ENCODE measurements at regions not wholly inside any gene's neighbourhood (a gene's known extent, or its start where the extent isn't known, plus 50 kb on each side); places are given as distances from the start of the nearest gene placed in this dataset.

- Histone ChIP-seq H3K27me3 (no peaks in the 10 kb centered on the region), H3K4me1 (replicated peaks in 1 of 2) (peaks cover 0 to 20% of the 10 kb centered on the region in 2 donors), H3K4me3 (no peak overlapping the region), H3K27ac (no peak overlapping the region), H3K36me3 (replicated peaks in 1 of 2) (no peaks in the 10 kb centered on the region), H3K9me3 (replicated peaks in 1 of 3) (no peaks in the 10 kb centered on the region)
- WGBS, 4 donors = 21 to 45% (median 31%) methylated on average over 1 of the region's 1 CpG
- TF ChIP-seq CTCF (IDR thresholded peaks at IDR 0.05) (no peak), POLR2A (IDR thresholded peaks at IDR 0.05) (no peak)
- no peak for DNase-seq
- intact Hi-C loops (cut with DNase I) = no loop called here
Observed at GRCh38 chr1:162966613-162967012, 102.5 kb upstream of the RGS4 start.

GRCh38 chr1:162964901-162965300, 103.9 kb upstream of the CCDC190 start:
- H3K4me3 ChIP-seq = no peak overlapping the region
- TF ChIP-seq CTCF (IDR thresholded peaks at IDR 0.05) (no peak), POLR2A (IDR thresholded peaks at IDR 0.05) (no peak)
- no peaks in the 10 kb centered on the region for H3K27me3 ChIP-seq
- no peak for DNase-seq
- H3K9me3 ChIP-seq (replicated peaks in 1 of 3) = no peaks in the 10 kb centered on the region
- no peak overlapping the region for H3K27ac ChIP-seq
- intact Hi-C loops (cut with DNase I) = no loop called here
- H3K36me3 ChIP-seq (replicated peaks in 1 of 2) = no peaks in the 10 kb centered on the region
- H3K4me1 ChIP-seq (replicated peaks in 1 of 2) = peaks cover 0 to 5% of the 10 kb centered on the region in 2 donors
- 36 to 49% (median 40%) methylated on average over 3 of the region's 3 CpGs for WGBS, 4 donors

GRCh38 chr1:162956922-162957321, 95.9 kb upstream of the CCDC190 start:
- no peaks in the 10 kb centered on the region for H3K27me3 ChIP-seq
- no peak for TF ChIP-seq CTCF (IDR thresholded peaks at IDR 0.05)
- TF ChIP-seq POLR2A (IDR thresholded peaks at IDR 0.05) = no peak
- H3K36me3 ChIP-seq (replicated peaks in 1 of 2) = no peaks in the 10 kb centered on the region
- H3K4me1 ChIP-seq (replicated peaks in 1 of 2) = no peaks in the 10 kb centered on the region
- intact Hi-C loops (cut with DNase I) = no loop called here
- 58 to 78% (median 74%) methylated on average over 2 of the region's 2 CpGs for WGBS, 4 donors
- no peak for DNase-seq
- no peak overlapping the region for H3K27ac ChIP-seq
- no peak overlapping the region for H3K4me3 ChIP-seq
- no peaks in the 10 kb centered on the region for H3K9me3 ChIP-seq (replicated peaks in 1 of 3)

- DNase-seq = no peak
- intact Hi-C loops (cut with DNase I) = no loop called here
- H3K9me3 ChIP-seq (replicated peaks in 1 of 3) = no peaks in the 10 kb centered on the region
- no peak overlapping the region for H3K4me3 ChIP-seq
- no peak overlapping the region for H3K27ac ChIP-seq
- no peaks in the 10 kb centered on the region for H3K27me3 ChIP-seq
- no peaks in the 10 kb centered on the region for H3K4me1 ChIP-seq (replicated peaks in 1 of 2)
- TF ChIP-seq CTCF (IDR thresholded peaks at IDR 0.05) (no peak), POLR2A (IDR thresholded peaks at IDR 0.05) (no peak)
- 96 to 97% (median 96%) methylated on average over 4 of the region's 4 CpGs for whole genome bisulfite sequencing, 4 donors
- H3K36me3 ChIP-seq (replicated peaks in 1 of 2) = no peaks in the 10 kb centered on the region
Observed at GRCh38 chr1:162954824-162955223, 93.8 kb upstream of the CCDC190 start.
